DOHH2 (cell line): ENCODE measurements at regions not wholly inside any gene's neighbourhood (a gene's known extent, or its start where the extent isn't known, plus 50 kb on each side); places are given as distances from the start of the nearest gene placed in this dataset.
A peak's percentile ranks its signal among the peaks of the same experiment; 100 is the strongest.

Experiments used
- H3F3A ChIP-seq: fragments of 200-600 bp; sonication (generic), shearing (Covaris generic); 2 replicates; pipeline ENCODE4 v1.6.0; 2016; ENCODE audit warnings: antibody characterized with exemption, mild to moderate bottlenecking; ENCODE audit not compliant: control insufficient read depth, insufficient read depth
- H3K27ac ChIP-seq: fragments of 200-600 bp; sonication (generic); 2 replicates; pipeline ENCODE4 v1.5.1; 2014; ENCODE audit warnings: low read depth, mild to moderate bottlenecking, low read length, moderate library complexity
- H3K27me3 ChIP-seq: fragments of 200-600 bp; sonication (generic); 2 replicates; pipeline ENCODE4 v1.6.1; 2014; ENCODE audit warnings: mild to moderate bottlenecking, low read length, mixed read lengths; ENCODE audit not compliant: control insufficient read depth
- H3K36me3 ChIP-seq: fragments of 200-600 bp; sonication (generic); 2 replicates; pipeline ENCODE4 v1.6.1; 2014; ENCODE audit warnings: mild to moderate bottlenecking, low read length, moderate library complexity, mixed read lengths; ENCODE audit not compliant: control insufficient read depth
- H3K4me1 ChIP-seq: fragments of 200-600 bp; sonication (generic); 2 replicates; pipeline ENCODE4 v1.6.1; 2014; ENCODE audit warnings: mild to moderate bottlenecking, low read length, mixed read lengths; ENCODE audit not compliant: control insufficient read depth
- H3K4me2 ChIP-seq: fragments of 200-600 bp; sonication (generic); 2 replicates; pipeline ENCODE4 v1.6.0; 2014; ENCODE audit warnings: mild to moderate bottlenecking, low read length, moderate library complexity
- H3K4me3 ChIP-seq: fragments of 200-600 bp; sonication (generic); 2 replicates; pipeline ENCODE4 v1.5.1; 2014; ENCODE audit warnings: mild to moderate bottlenecking, low read length, mixed read lengths
- H3K79me2 ChIP-seq: fragments of 200-600 bp; sonication (generic); 2 replicates; pipeline ENCODE4 v1.6.1; 2014; ENCODE audit warnings: mild to moderate bottlenecking, low read length, mixed read lengths; ENCODE audit not compliant: control insufficient read depth
- H3K9me2 ChIP-seq: fragments of 200-600 bp; sonication (generic); replicated peaks from 2 replicates; pipeline ENCODE4 v1.6.1; 2014; ENCODE audit warnings: mild to moderate bottlenecking, low read length, mixed read lengths; ENCODE audit not compliant: control insufficient read depth
- H3K9me3 ChIP-seq: fragments of 200-600 bp; sonication (generic); 2 replicates; pipeline ENCODE4 v1.6.1; 2014; ENCODE audit warnings: antibody characterized with exemption, low read length, mixed read lengths; ENCODE audit not compliant: control insufficient read depth, insufficient read depth
- H4K20me1 ChIP-seq: fragments of 200-600 bp; sonication (generic); 2 replicates; pipeline ENCODE4 v1.6.0; 2014; ENCODE audit warnings: low read depth, mild to moderate bottlenecking, antibody characterized with exemption, low read length, moderate library complexity; ENCODE audit not compliant: control insufficient read depth, insufficient read depth
- EZH2phosphoT487 ChIP-seq: fragments of 200-600 bp; sonication (generic); IDR thresholded peaks from 2 replicates; pipeline ENCODE4 v1.6.1; 2017; ENCODE audit warnings: borderline replicate concordance, mild to moderate bottlenecking, antibody characterized with exemption, low read length, moderate library complexity, mixed read lengths
- TF ChIP-seq, protein P1 (sequence below): fragments of 200-600 bp; sonication (generic); IDR thresholded peaks from one replicate; pipeline ENCODE4 v1.5.1; 2014; ENCODE audit warnings: antibody characterized with exemption, mild to moderate bottlenecking, low read depth, low read length; ENCODE audit not compliant: poor library complexity, severe bottlenecking

DNA sequence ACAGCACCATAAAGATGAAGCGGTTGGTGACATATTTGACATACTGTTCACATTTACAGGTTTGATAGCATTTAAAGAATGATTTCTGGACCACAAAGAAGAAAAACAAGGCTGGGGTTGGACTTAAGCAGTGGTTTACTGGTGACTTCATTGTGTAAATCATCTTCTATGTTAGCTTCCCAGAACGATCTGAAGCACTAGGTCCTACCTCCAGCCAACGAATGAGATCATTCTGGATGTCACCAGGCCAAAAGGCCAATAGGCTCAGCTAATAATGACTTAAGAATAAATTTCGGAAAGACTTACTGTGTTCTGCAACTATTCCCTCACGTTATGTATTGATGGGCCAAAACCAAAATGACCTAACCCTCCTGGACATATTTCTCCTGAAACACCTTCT lies 675.3 kb upstream of the CCNG1 start:
- no peaks in the 10 kb centered on the region for H3K36me3 ChIP-seq
- no peaks in the 10 kb centered on the region for H4K20me1 ChIP-seq
- no peaks in the 10 kb centered on the region for H3F3A ChIP-seq
- no peak overlapping the region for H3K4me3 ChIP-seq
- H3K79me2 ChIP-seq = no peaks in the 10 kb centered on the region
- no peaks in the 10 kb centered on the region for H3K9me2 ChIP-seq
- H3K9me3 ChIP-seq = no peaks in the 10 kb centered on the region
- TF ChIP-seq, protein P1, sequence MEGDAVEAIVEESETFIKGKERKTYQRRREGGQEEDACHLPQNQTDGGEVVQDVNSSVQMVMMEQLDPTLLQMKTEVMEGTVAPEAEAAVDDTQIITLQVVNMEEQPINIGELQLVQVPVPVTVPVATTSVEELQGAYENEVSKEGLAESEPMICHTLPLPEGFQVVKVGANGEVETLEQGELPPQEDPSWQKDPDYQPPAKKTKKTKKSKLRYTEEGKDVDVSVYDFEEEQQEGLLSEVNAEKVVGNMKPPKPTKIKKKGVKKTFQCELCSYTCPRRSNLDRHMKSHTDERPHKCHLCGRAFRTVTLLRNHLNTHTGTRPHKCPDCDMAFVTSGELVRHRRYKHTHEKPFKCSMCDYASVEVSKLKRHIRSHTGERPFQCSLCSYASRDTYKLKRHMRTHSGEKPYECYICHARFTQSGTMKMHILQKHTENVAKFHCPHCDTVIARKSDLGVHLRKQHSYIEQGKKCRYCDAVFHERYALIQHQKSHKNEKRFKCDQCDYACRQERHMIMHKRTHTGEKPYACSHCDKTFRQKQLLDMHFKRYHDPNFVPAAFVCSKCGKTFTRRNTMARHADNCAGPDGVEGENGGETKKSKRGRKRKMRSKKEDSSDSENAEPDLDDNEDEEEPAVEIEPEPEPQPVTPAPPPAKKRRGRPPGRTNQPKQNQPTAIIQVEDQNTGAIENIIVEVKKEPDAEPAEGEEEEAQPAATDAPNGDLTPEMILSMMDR = no peak
- TF ChIP-seq EZH2phosphoT487 = no peak
- H3K4me1 ChIP-seq = no peaks in the 10 kb centered on the region
- no peak overlapping the region for H3K27ac ChIP-seq
- no peak overlapping the region for H3K4me2 ChIP-seq
- H3K27me3 ChIP-seq = no peaks in the 10 kb centered on the region

DNA sequence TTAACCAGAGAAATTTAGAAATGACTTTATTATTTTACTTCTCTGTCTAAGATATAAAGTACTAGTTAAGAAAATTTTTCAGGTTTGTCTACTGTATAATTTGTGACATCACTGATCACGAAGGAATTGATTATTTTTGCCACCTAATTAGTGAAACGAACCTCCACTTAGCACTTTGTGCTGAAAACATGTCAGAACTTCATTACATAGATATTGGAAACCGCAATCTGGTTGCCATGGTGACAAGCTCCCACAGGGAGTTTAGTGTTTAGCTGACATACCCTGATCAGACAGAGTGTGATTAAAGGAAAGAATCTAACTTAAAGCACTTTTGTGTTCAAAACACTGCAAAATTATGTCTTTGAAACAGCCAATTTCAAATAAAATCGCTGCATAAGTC lies 668.4 kb upstream of the CCNG1 start:
- no peak for TF ChIP-seq EZH2phosphoT487
- TF ChIP-seq, protein P1 = no peak
- Histone ChIP-seq H3K4me1 (no peaks in the 10 kb centered on the region), H3K36me3 (no peaks in the 10 kb centered on the region), H3K4me2 (no peak overlapping the region), H4K20me1 (no peaks in the 10 kb centered on the region), H3K9me2 (no peaks in the 10 kb centered on the region), H3F3A (no peaks in the 10 kb centered on the region), H3K9me3 (no peaks in the 10 kb centered on the region), H3K4me3 (no peak overlapping the region), H3K27ac (no peak overlapping the region), H3K27me3 (no peaks in the 10 kb centered on the region), H3K79me2 (no peaks in the 10 kb centered on the region)

DNA sequence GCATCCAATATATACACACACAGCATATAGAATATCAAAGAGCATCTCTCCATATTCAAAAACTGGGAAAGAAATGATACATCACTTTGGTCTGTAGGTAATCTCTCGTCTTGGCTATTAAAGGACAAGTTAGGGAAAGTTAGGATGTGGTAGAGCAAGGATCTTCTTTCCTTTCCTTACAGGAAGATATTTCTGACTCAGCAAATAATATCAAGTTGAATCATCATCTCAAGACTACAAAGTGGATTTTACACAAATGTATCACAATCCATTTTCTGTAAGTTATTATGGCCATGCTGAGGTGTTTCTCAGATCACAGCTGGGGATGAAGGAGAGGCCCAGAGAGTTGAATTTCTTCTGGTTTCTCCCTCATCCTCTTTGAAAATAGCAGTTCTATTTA lies 651.7 kb upstream of the CCNG1 start:
- Histone ChIP-seq H3K27ac (no peak overlapping the region), H4K20me1 (no peaks in the 10 kb centered on the region), H3K4me3 (no peak overlapping the region), H3K36me3 (no peaks in the 10 kb centered on the region), H3F3A (no peaks in the 10 kb centered on the region), H3K79me2 (no peaks in the 10 kb centered on the region), H3K9me2 (no peaks in the 10 kb centered on the region; the same call in 1 of the 2 replicates), H3K9me3 (no peaks in the 10 kb centered on the region), H3K27me3 (no peaks in the 10 kb centered on the region), H3K4me2 (no peak overlapping the region), H3K4me1 (no peaks in the 10 kb centered on the region)
- TF ChIP-seq, protein P1 = no peak
- no peak for TF ChIP-seq EZH2phosphoT487

DNA sequence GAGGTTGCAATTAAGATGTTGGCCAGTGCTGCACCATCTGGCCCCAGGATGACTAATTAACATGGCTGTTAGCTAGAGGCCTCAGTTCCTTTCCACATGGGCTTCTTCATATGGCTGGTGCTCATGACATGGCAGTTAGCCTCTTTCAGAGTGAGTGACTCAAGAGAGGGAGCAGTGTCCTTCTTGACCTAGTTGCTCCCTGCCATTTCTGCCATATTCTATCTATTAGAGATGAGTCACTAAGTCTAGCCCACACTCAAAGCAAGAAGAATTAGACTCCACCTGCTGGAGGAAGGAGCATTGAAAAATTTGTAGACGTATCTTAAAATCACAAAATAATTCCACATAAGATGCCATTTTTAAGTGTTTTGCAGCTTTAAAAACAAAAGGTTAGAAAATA lies 651.2 kb upstream of the CCNG1 start:
- no peaks in the 10 kb centered on the region for H3K9me2 ChIP-seq
- no peaks in the 10 kb centered on the region for H4K20me1 ChIP-seq
- no peaks in the 10 kb centered on the region for H3K36me3 ChIP-seq
- no peaks in the 10 kb centered on the region for H3K79me2 ChIP-seq
- no peak overlapping the region for H3K27ac ChIP-seq
- no peak overlapping the region for H3K4me2 ChIP-seq
- TF ChIP-seq, protein P1 = peak; percentile 25
- no peak for TF ChIP-seq EZH2phosphoT487
- H3K9me3 ChIP-seq = no peaks in the 10 kb centered on the region
- no peaks in the 10 kb centered on the region for H3K4me1 ChIP-seq
- no peaks in the 10 kb centered on the region for H3K27me3 ChIP-seq
- H3F3A ChIP-seq = no peaks in the 10 kb centered on the region
- no peak overlapping the region for H3K4me3 ChIP-seq
